Common myeloid progenitor, CD34-positive (primary cell): ENCODE measurements at regions not wholly inside any gene's neighbourhood (a gene's known extent, or its start where the extent isn't known, plus 50 kb on each side); places are given as distances from the start of the nearest gene placed in this dataset.

Source experiments
- CTCF ChIA-PET: fragments of 350-600 bp; sonication (Branson Sonifier 250); formaldehyde crosslinking; loops from one replicate; lab custom pipeline; 2021; ENCODE audit warnings: antibody characterized with exemption; lab: Charles Lee
- POLR2A ChIA-PET: fragments of 350-600 bp; sonication (Branson Sonifier 250); formaldehyde crosslinking; loops from one replicate; lab custom pipeline; 2021; ENCODE audit warnings: antibody characterized with exemption; lab: Charles Lee
- DNase-seq, 3 donors: peaks; one replicate each; pipeline versions ENCODE4 v3.0.0 to v3.0.0-alpha.2; 2013
- H3K27ac ChIP-seq, 2 experiments: 1 replicate in 1 of 2; 2 replicates in 1 of 2; pipeline ENCODE4 v1.7.0; 2013; ENCODE audit warnings: inconsistent platforms in 2 of 2, low read length in 2 of 2, mild to moderate bottlenecking in 2 of 2, low read depth in 1 of 2, moderate library complexity in 1 of 2; ENCODE audit not compliant: severe bottlenecking in 2 of 2, insufficient read depth in 1 of 2, poor library complexity in 1 of 2
- H3K27me3 ChIP-seq, 5 experiments: replicated peaks in 2 of 5; 1 replicate in 3 of 5; 2 replicates in 2 of 5; pipeline versions ENCODE4 v1.6.1 to v1.7.0; 2013; ENCODE audit warnings: low read length in 4 of 5, mild to moderate bottlenecking in 2 of 5, moderate library complexity in 2 of 5, inconsistent platforms in 1 of 5; ENCODE audit not compliant: insufficient read depth in 5 of 5, control insufficient read depth in 4 of 5
- H3K36me3 ChIP-seq, 4 experiments: 1 replicate in 2 of 4; 2 replicates in 2 of 4; pipeline versions ENCODE4 v1.6.1 to v1.7.0; 2013; ENCODE audit warnings: low read length in 3 of 4, control low read depth in 1 of 4, mild to moderate bottlenecking in 1 of 4; ENCODE audit not compliant: control insufficient read depth in 4 of 4, insufficient read depth in 4 of 4
- H3K4me1 ChIP-seq, 4 experiments: 1 replicate in 3 of 4; 2 replicates in 1 of 4; pipeline versions ENCODE4 v1.6.1 to v1.7.1; 2013; ENCODE audit warnings: low read length in 3 of 4, mild to moderate bottlenecking in 3 of 4, control low read depth in 1 of 4, inconsistent platforms in 1 of 4, moderate library complexity in 1 of 4; ENCODE audit not compliant: control insufficient read depth in 4 of 4, insufficient read depth in 4 of 4; ENCODE audit errors: control extremely low read depth in 1 of 4
- H3K4me3 ChIP-seq, 7 experiments: 1 replicate in 4 of 7; 2 replicates in 3 of 7; pipeline versions ENCODE4 v1.5.1 to v1.7.0; 2013; ENCODE audit warnings: mild to moderate bottlenecking in 7 of 7, low read length in 6 of 7, moderate library complexity in 6 of 7, inconsistent platforms in 2 of 7, low read depth in 2 of 7, control low read depth in 1 of 7; ENCODE audit not compliant: insufficient read depth in 4 of 7, control insufficient read depth in 1 of 7; ENCODE audit errors: extremely low read depth in 1 of 7
- H3K9me3 ChIP-seq, 5 experiments: 1 replicate in 4 of 5; 2 replicates in 1 of 5; pipeline versions ENCODE4 v1.6.1 to v1.7.1; 2013; ENCODE audit warnings: low read length in 4 of 5, mild to moderate bottlenecking in 2 of 5, inconsistent platforms in 1 of 5, low read depth in 1 of 5, moderate library complexity in 1 of 5; ENCODE audit not compliant: control insufficient read depth in 4 of 5, insufficient read depth in 2 of 5; ENCODE audit errors: control extremely low read depth in 1 of 5
- WGBS: methylation state at CpG from one replicate; pipeline ENCODE4 v1.1.5; 2013; ENCODE audit not compliant: insufficient coverage; 5-methylcytosine and 5-hydroxymethylcytosine counted together

DNA sequence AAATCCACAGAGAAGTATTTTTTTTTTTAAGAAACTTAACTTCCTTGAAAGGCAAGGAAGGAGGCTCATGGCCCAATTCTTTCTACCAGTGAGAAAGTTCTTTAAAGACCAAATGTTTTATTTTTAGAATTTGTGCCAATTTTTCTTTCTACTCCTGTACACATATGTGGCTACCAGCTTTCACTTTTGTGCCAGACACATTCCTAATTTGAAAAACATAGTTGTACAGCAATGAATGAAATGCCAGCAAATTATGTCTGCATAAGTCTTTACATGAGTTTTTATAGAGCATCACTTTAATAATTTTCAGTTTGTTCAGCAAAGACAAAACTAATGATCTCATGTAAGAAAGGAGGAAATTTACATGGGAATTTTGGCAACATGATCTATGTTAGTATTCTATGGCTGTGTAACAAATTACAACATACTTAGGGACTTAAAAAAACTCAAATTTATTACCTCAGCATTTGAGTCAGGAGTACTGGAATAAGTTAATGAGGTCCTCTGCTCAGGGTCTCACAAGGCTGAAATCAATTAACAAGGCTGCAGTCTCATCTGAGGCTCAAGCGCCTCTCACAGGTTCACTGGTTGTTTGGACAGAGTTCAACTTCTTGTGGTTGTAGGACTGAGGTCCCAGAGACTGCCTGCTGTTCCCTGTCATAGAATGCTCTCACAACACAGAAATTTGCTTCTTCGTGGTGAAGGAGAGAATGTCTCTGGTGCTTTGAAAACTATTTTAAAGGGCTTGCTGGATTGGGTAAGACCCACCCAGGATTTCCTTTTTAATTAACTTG, 678.2 kb upstream of the FAM241A start:
- Histone ChIP-seq H3K27ac (no peak overlapping the region), H3K4me1 (no peaks in the 10 kb centered on the region), H3K9me3 (peaks cover 0 to 1% (median 0%) of the 10 kb centered on the region in 5 experiments), H3K36me3 (no peaks in the 10 kb centered on the region), H3K27me3 (no peaks in the 10 kb centered on the region), H3K4me3 (no peak overlapping the region)
- 100% methylated on average over 1 of the region's 2 CpGs for WGBS
- CTCF ChIA-PET = no interaction called here
- POLR2A ChIA-PET = no interaction called here
- no peak for DNase-seq

DNA sequence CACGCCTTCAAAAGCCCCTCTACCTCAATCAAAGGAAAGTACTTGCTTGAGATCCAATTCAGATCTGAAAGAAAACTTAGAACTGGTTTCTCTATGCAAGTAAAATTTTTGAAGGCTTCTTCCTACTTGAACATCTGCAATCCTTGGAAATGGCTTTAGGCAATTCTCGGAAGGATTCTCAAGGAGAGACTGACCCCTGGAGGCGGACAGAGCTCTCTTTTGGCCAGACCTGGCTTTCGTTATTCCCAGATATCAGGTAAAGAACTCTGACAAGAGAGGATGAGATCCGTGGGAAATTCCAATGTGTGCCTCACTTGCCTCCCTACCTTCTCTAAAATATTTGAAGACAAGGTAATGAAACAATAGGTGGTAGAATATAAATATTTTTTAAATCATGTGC, 670.3 kb upstream of the FAM241A start:
- ChIA-PET CTCF (no interaction called here), POLR2A (no interaction called here)
- no peak for DNase-seq
- Histone ChIP-seq H3K9me3 (no peaks in the 10 kb centered on the region), H3K4me3 (no peak overlapping the region), H3K27ac (no peak overlapping the region), H3K27me3 (no peaks in the 10 kb centered on the region), H3K36me3 (no peaks in the 10 kb centered on the region), H3K4me1 (no peaks in the 10 kb centered on the region)
- 17% methylated on average over 4 of the region's 5 CpGs for WGBS

DNA sequence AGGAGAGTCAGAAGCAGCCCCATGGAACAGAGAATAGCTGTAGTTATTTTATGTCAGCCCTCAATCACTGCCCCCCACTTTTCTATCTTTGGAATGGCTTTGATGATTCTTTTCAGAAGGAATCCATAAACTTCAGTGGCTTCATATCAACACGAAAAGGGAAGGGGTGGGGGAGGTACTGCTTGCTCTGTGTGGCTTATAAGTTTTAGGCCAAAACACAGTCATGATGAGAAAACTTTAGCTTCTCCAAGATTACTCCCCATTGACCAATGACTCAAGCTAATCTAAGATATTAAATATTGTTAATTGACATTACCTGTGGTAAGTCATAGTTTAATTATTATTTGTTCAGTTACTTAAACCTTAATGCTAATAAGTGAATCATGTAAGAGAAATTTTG, 669.6 kb upstream of the FAM241A start:
- no peaks in the 10 kb centered on the region for H3K36me3 ChIP-seq
- no peaks in the 10 kb centered on the region for H3K4me1 ChIP-seq
- no peaks in the 10 kb centered on the region for H3K9me3 ChIP-seq
- no peak overlapping the region for H3K4me3 ChIP-seq
- no peak overlapping the region for H3K27ac ChIP-seq
- no CpG with 5 or more reads among the region's 1 CpG for WGBS
- ChIA-PET CTCF (no interaction called here), POLR2A (no interaction called here)
- H3K27me3 ChIP-seq = no peaks in the 10 kb centered on the region
- DNase-seq = no peak

DNA sequence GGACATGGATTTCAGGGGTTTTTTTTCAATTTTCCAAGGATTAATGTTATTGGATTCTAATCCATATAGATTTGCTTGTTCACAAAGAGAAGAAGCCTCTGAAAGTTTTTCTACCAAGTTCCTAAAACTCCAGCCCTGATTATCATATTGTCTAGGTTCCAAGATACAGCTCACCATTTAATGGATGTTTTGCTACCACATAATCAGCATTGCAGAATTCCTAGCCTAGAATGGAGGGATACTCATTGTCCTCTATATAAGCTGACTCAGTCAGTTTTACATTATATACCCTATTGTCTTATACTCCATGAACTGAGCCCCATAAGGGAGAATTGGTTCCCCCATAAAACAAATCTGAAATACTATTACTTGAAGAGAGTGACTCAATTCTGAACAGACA, 664.7 kb upstream of the FAM241A start:
- no peaks in the 10 kb centered on the region for H3K9me3 ChIP-seq
- H3K4me3 ChIP-seq = no peak overlapping the region
- DNase-seq = no peak
- H3K27ac ChIP-seq = no peak overlapping the region
- CTCF ChIA-PET = no interaction called here
- H3K36me3 ChIP-seq = no peaks in the 10 kb centered on the region
- no peaks in the 10 kb centered on the region for H3K4me1 ChIP-seq
- H3K27me3 ChIP-seq = no peaks in the 10 kb centered on the region
- POLR2A ChIA-PET = no interaction called here

DNA sequence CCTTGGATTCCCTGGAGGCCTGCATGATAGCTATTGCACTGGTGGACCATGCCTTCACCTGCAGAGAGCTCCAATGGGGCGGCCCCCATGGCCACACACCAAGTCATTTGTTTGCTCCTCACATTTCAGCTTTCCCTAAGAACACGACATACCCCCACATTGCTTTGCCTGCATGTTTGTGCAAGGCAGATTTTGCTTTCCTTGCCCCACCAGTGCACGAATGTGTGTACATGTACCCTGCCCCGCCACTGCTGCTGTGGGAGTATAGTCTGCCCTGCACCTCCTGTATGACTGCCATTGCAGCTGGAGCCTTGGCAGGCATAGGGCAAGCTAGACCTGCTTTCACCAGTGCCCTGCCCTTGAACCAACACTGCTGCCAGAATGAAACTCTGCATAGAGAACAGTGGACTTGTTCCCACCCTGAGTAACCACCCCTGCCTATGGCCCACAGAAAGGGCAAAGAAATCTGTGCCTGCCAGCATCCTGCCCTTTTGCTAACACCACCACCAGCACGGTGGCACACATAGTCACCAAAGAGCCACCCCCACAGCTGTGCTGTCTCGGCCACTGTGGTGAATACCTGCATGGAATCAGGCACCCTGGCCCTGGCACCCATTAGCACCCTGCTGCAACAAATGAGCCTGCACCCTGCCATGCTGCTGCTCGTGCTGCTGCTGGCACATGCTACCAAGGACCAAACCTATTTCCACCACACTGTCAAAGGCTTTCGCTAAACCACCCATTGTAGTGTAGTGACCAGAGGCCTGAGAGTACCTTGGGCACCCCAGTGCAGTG, 661.7 kb upstream of the FAM241A start:
- Histone ChIP-seq H3K9me3 (no peaks in the 10 kb centered on the region), H3K27ac (no peak overlapping the region), H3K36me3 (no peaks in the 10 kb centered on the region), H3K27me3 (no peaks in the 10 kb centered on the region), H3K4me3 (no peak overlapping the region), H3K4me1 (no peaks in the 10 kb centered on the region)
- DNase-seq = no peak
- ChIA-PET POLR2A (no interaction called here), CTCF (no interaction called here)
- WGBS = 90% methylated on average over 7 of the region's 8 CpGs

DNA sequence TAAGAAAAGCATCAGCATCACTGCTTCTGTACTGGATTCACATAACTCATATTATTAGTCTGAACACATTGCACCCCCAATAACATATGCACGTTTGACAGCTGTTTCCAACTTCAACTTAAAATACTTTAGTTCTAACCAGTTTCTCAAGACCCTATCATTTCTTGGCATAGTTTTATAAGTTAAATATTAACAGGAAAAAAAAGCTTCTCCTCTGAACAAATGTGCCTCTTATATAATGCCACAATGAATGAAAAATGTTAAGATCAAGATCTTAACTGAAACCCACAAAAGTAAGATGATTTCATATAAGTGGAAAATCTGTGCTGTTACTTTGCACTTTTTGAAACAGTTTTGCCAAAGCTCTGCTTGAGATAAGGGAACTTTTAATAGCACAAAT, 652.8 kb upstream of the FAM241A start:
- WGBS = 40% methylated on average over 1 of the region's 1 CpG
- no peaks in the 10 kb centered on the region for H3K4me1 ChIP-seq
- POLR2A ChIA-PET = no interaction called here

DNA sequence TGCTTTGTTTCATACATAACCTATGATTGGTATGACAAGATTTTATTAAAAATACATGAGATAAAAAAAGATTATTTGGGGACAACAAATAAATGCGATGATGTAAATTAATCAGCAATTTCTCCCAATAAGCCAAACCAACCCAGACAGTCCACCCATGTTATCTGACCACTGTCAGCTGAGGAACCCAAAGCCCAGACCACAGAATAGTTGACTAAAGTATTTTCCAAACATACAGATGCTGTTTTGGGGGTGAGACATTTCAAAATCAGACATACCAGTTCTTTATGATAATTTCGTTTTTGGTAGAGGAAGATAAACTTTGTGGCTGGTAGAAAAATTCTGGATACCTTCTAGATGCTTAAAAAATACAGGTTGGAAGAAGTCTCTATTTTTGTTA, 650.8 kb upstream of the FAM241A start:
- H3K4me1 ChIP-seq = no peaks in the 10 kb centered on the region
- H3K4me3 ChIP-seq = no peak overlapping the region
- DNase-seq = no peak
- no CpG with 5 or more reads among the region's 2 CpGs for WGBS
- ChIA-PET CTCF (no interaction called here), POLR2A (no interaction called here)
- no peaks in the 10 kb centered on the region for H3K9me3 ChIP-seq
- no peak overlapping the region for H3K27ac ChIP-seq
- H3K27me3 ChIP-seq = no peaks in the 10 kb centered on the region
- H3K36me3 ChIP-seq = no peaks in the 10 kb centered on the region

More for the DNA sequence above, 652.8 kb upstream of the FAM241A start:
- Histone ChIP-seq H3K27ac (no peak overlapping the region), H3K27me3 (no peaks in the 10 kb centered on the region), H3K36me3 (no peaks in the 10 kb centered on the region), H3K4me3 (no peak overlapping the region), H3K9me3 (no peaks in the 10 kb centered on the region)
- no peak for DNase-seq
- CTCF ChIA-PET = no interaction called here
